ENCODE measurements at regions not wholly inside any gene's neighbourhood (a gene's known extent, or its start where the extent isn't known, plus 50 kb on each side); places are given as distances from the start of the nearest gene placed in this dataset.
A peak's percentile ranks its signal among the peaks of the same experiment; 100 is the strongest.

GRCh38 chr3:83514130-83514914, 1444.5 kb upstream of the CADM2 start:
- Histone ChIP-seq H3K4me3 (ENCODE audit: low read depth, low read length) (no peak overlapping the region), H3K27me3 (ENCODE audit: control insufficient read depth, insufficient read depth, low read length) (no peaks in the 10 kb centered on the region), H3K36me3 (ENCODE audit: control insufficient read depth, insufficient read depth, low read length) (no peaks in the 10 kb centered on the region)
- DNase-seq (ENCODE audit: low read depth), result peak; percentile 42
- no peak for TF ChIP-seq CTCF (IDR thresholded peaks at IDR 0.05; ENCODE audit: insufficient read depth, low read length, poor library complexity, severe bottlenecking)

- no peaks in the 10 kb centered on the region for H3K27me3 ChIP-seq (ENCODE audit: control insufficient read depth, insufficient read depth, low read length)
- TF ChIP-seq CTCF (IDR thresholded peaks at IDR 0.05; ENCODE audit: insufficient read depth, low read length, poor library complexity, severe bottlenecking), result no peak
- no peak for DNase-seq (ENCODE audit: low read depth)
- no peak overlapping the region for H3K4me3 ChIP-seq (ENCODE audit: low read depth, low read length)
- no peaks in the 10 kb centered on the region for H3K36me3 ChIP-seq (ENCODE audit: control insufficient read depth, insufficient read depth, low read length)
Measured at GRCh38 chr3:83515123-83515522, 1443.7 kb upstream of the CADM2 start.

- Histone ChIP-seq H3K27me3 (ENCODE audit: control insufficient read depth, insufficient read depth, low read length) (no peaks in the 10 kb centered on the region), H3K4me3 (ENCODE audit: low read depth, low read length) (no peak overlapping the region), H3K36me3 (ENCODE audit: control insufficient read depth, insufficient read depth, low read length) (no peaks in the 10 kb centered on the region)
- peak; percentile 71 for TF ChIP-seq CTCF (IDR thresholded peaks at IDR 0.05; ENCODE audit: insufficient read depth, low read length, poor library complexity, severe bottlenecking)
- peak; percentile 23 for DNase-seq (ENCODE audit: low read depth)
Measured at GRCh38 chr3:83523470-83524073, 1435.2 kb upstream of the CADM2 start.

- no peak for DNase-seq (ENCODE audit: low read depth)
- Histone ChIP-seq H3K4me3 (ENCODE audit: low read depth, low read length) (no peak overlapping the region), H3K36me3 (ENCODE audit: control insufficient read depth, insufficient read depth, low read length) (no peaks in the 10 kb centered on the region), H3K27me3 (ENCODE audit: control insufficient read depth, insufficient read depth, low read length) (no peaks in the 10 kb centered on the region)
- no peak for TF ChIP-seq CTCF (IDR thresholded peaks at IDR 0.05; ENCODE audit: insufficient read depth, low read length, poor library complexity, severe bottlenecking)
Measured at GRCh38 chr3:83524901-83525300, 1433.9 kb upstream of the CADM2 start.

GRCh38 chr3:83559082-83559481, 1399.7 kb upstream of the CADM2 start:
- TF ChIP-seq CTCF (IDR thresholded peaks at IDR 0.05; ENCODE audit: insufficient read depth, low read length, poor library complexity, severe bottlenecking), result no peak
- no peak for DNase-seq (ENCODE audit: low read depth)
- Histone ChIP-seq H3K27me3 (ENCODE audit: control insufficient read depth, insufficient read depth, low read length) (no peaks in the 10 kb centered on the region), H3K36me3 (ENCODE audit: control insufficient read depth, insufficient read depth, low read length) (no peaks in the 10 kb centered on the region), H3K4me3 (ENCODE audit: low read depth, low read length) (no peak overlapping the region)

Measured in kidney epithelial cell (primary cell).